Adrenal gland (tissue), 5 donors: ENCODE measurements at regions not wholly inside any gene's neighbourhood (a gene's known extent, or its start where the extent isn't known, plus 50 kb on each side); places are given as distances from the start of the nearest gene placed in this dataset.
"Not testable (repeated sequence)": the region's sequence is repeated elsewhere in the genome, so short reads cannot be mapped to it uniquely, and the experiment has no call there.

ENCODE experiments used
- POLR2A ChIP-seq, 2 donors: fragments of 450-650 bp; IDR thresholded peaks; one replicate each; pipeline ENCODE4 v1.6.1; 2017; ENCODE audit warnings: antibody characterized with exemption in 2 of 2, mild to moderate bottlenecking in 2 of 2, moderate library complexity in 1 of 2
- TF ChIP-seq, protein P1 (sequence below), 6 experiments: fragments of 450-650 bp in 4 of 6; fragments of 200-600 bp in 2 of 6; sonication (generic) in 1 of 6; IDR thresholded peaks; 1 replicate in 5 of 6; 2 replicates in 1 of 6; pipeline versions ENCODE4 v1.5.1 to v1.8.0; 2016 to 2021; ENCODE audit warnings: antibody characterized with exemption in 6 of 6, mild to moderate bottlenecking in 2 of 6, moderate library complexity in 1 of 6
- donor health status: DM: no; HTN: no; CAD: no.

DNA sequence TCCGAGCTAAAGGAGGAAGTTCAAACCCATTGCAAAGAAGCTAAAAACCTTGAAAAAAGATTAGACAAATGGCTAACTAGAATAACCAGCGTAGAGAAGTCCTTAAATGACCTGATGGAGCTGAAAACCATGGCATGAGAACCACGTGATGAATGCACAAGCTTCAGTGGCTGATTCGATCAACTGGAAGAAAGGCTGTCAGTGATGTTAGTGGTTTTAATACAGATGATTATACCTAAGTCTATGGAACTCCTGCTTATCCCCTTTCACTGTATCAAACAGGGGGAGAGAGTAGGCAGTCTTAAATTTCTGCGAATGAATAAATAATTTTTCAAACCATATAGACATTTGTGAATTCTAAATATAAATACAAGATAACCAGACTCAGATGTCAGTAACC is 512.7 kb downstream of the PRKD1 start:
- not testable (repeated sequence) for TF ChIP-seq POLR2A (IDR thresholded peaks at IDR 0.05)
- TF ChIP-seq, protein P1, sequence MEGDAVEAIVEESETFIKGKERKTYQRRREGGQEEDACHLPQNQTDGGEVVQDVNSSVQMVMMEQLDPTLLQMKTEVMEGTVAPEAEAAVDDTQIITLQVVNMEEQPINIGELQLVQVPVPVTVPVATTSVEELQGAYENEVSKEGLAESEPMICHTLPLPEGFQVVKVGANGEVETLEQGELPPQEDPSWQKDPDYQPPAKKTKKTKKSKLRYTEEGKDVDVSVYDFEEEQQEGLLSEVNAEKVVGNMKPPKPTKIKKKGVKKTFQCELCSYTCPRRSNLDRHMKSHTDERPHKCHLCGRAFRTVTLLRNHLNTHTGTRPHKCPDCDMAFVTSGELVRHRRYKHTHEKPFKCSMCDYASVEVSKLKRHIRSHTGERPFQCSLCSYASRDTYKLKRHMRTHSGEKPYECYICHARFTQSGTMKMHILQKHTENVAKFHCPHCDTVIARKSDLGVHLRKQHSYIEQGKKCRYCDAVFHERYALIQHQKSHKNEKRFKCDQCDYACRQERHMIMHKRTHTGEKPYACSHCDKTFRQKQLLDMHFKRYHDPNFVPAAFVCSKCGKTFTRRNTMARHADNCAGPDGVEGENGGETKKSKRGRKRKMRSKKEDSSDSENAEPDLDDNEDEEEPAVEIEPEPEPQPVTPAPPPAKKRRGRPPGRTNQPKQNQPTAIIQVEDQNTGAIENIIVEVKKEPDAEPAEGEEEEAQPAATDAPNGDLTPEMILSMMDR (IDR thresholded peaks at IDR 0.05) = not testable (repeated sequence)
